ENCODE measurements at regions not wholly inside any gene's neighbourhood (a gene's known extent, or its start where the extent isn't known, plus 50 kb on each side); places are given as distances from the start of the nearest gene placed in this dataset.

- TF ChIP-seq POLR2A (IDR thresholded peaks at IDR 0.05; ENCODE audit: low read length) (no peak), GATA1 (IDR thresholded peaks at IDR 0.05; ENCODE audit: low read depth, low read length) (no peak)
Observed at GRCh38 chr17:68794636-68795434, 160.4 kb downstream of the ABCA8 start.

Data from erythroblast (primary cell).